Coronary artery (tissue), 2 donors: ENCODE measurements at regions not wholly inside any gene's neighbourhood (a gene's known extent, or its start where the extent isn't known, plus 50 kb on each side); places are given as distances from the start of the nearest gene placed in this dataset.

ENCODE experiments used
- DNase-seq: peaks from one replicate; pipeline ENCODE4 v3.0.0-alpha.2; 2017; ENCODE audit warnings: low spot score
- H3K27ac ChIP-seq, 2 donors: fragments of 200-600 bp; sonication (generic); one replicate each; pipeline ENCODE4 v1.5.1; 2016 to 2019
- H3K4me3 ChIP-seq: fragments of 200-600 bp; sonication (generic); 2 replicates; pipeline ENCODE4 v1.5.1; 2016; ENCODE audit warnings: mild to moderate bottlenecking, moderate library complexity
- CTCF ChIP-seq: fragments of 200-600 bp; sonication (generic); IDR thresholded peaks from one replicate; pipeline ENCODE4 v1.5.1; 2019; ENCODE audit warnings: antibody characterized with exemption

- H3K27ac ChIP-seq, result no peak overlapping the region
- no peak for DNase-seq
- no peak for TF ChIP-seq CTCF
- no peak overlapping the region for H3K4me3 ChIP-seq
These were observed 1115.3 kb downstream of the SORCS3 start for GRCh38 chr10:105756386-105756785.

- Histone ChIP-seq H3K4me3 (no peak overlapping the region), H3K27ac (no peak overlapping the region)
- no peak for TF ChIP-seq CTCF
- no peak for DNase-seq
These were observed 1110.6 kb downstream of the SORCS3 start for GRCh38 chr10:105751688-105752087.

GRCh38 chr10:105745596-105746148 is 1104.6 kb downstream of the SORCS3 start:
- Histone ChIP-seq H3K4me3 (no peak overlapping the region), H3K27ac (no peak overlapping the region)
- TF ChIP-seq CTCF, result no peak
- no peak for DNase-seq

- no peak for DNase-seq
- TF ChIP-seq CTCF, result no peak
- H3K27ac ChIP-seq, result no peak overlapping the region
- H3K4me3 ChIP-seq, result no peak overlapping the region
These were observed 1102.4 kb downstream of the SORCS3 start for GRCh38 chr10:105743343-105744056.

GRCh38 chr10:105742923-105743322 is 1101.8 kb downstream of the SORCS3 start:
- no peak overlapping the region for H3K4me3 ChIP-seq
- no peak for DNase-seq
- no peak for TF ChIP-seq CTCF
- no peak overlapping the region for H3K27ac ChIP-seq

- H3K4me3 ChIP-seq, result no peak overlapping the region
- no peak for TF ChIP-seq CTCF
- no peak for DNase-seq
- no peak overlapping the region for H3K27ac ChIP-seq
These were observed 1101.1 kb downstream of the SORCS3 start for GRCh38 chr10:105742184-105742583.

GRCh38 chr10:105734479-105734878 is 1093.4 kb downstream of the SORCS3 start:
- no peak for DNase-seq
- TF ChIP-seq CTCF, result no peak
- Histone ChIP-seq H3K27ac (no peak overlapping the region), H3K4me3 (no peak overlapping the region)
